Nephron (organoid): ENCODE measurements at regions not wholly inside any gene's neighbourhood (a gene's known extent, or its start where the extent isn't known, plus 50 kb on each side); places are given as distances from the start of the nearest gene placed in this dataset.

ENCODE experiments used
- H3K27ac Mint-ChIP-seq, 3 experiments: 2 replicates each; pipeline ENCODE4 v1.8.0; 2020; ENCODE audit warnings: mixed read lengths in 3 of 3, mild to moderate bottlenecking in 2 of 3, moderate library complexity in 1 of 3
- H3K27me3 Mint-ChIP-seq: 2 replicates; pipeline ENCODE4 v1.8.0; 2021; ENCODE audit warnings: low read depth, mild to moderate bottlenecking, moderate library complexity, mixed read lengths
- H3K36me3 Mint-ChIP-seq: 2 replicates; pipeline ENCODE4 v1.8.0; 2020; ENCODE audit warnings: low read depth, mixed read lengths
- H3K4me1 Mint-ChIP-seq: 2 replicates; pipeline ENCODE4 v1.8.0; 2020; ENCODE audit warnings: mixed read lengths
- H3K4me3 Mint-ChIP-seq, 3 experiments: 2 replicates each; pipeline ENCODE4 v1.8.0; 2020; ENCODE audit warnings: mild to moderate bottlenecking in 3 of 3, mixed read lengths in 3 of 3, moderate library complexity in 2 of 3
- H3K9me3 Mint-ChIP-seq: 2 replicates; pipeline ENCODE4 v1.8.0; 2020; ENCODE audit warnings: mixed read lengths
- CTCF ChIP-seq, 3 experiments: fragments of 200-600 bp; sonication (generic); IDR thresholded peaks; one replicate each; pipeline ENCODE4 v1.5.0; 2021; ENCODE audit warnings: antibody characterized with exemption in 3 of 3; ENCODE audit not compliant: unreplicated experiment in 3 of 3

- Mint-ChIP-seq H3K27me3 (no peaks in the 10 kb centered on the region), H3K4me1 (no peaks in the 10 kb centered on the region), H3K4me3 (no peak overlapping the region), H3K36me3 (no peaks in the 10 kb centered on the region), H3K27ac (no peak overlapping the region), H3K9me3 (peaks cover 3% of the 10 kb centered on the region)
- TF ChIP-seq CTCF (IDR thresholded peaks at IDR 0.05; ENCODE audit: unreplicated experiment in 3 of 3), result no peak
Measured at GRCh38 chr2:66982766-66983165, 414.4 kb upstream of the ETAA1 start.

GRCh38 chr2:66984864-66985263 is 412.3 kb upstream of the ETAA1 start:
- peaks cover 2% of the 10 kb centered on the region for H3K9me3 Mint-ChIP-seq
- no peak overlapping the region for H3K27ac Mint-ChIP-seq

GRCh38 chr2:66985906-66986305 is 411.2 kb upstream of the ETAA1 start:
- H3K4me3 Mint-ChIP-seq, result no peak overlapping the region
- no peaks in the 10 kb centered on the region for H3K9me3 Mint-ChIP-seq
- H3K36me3 Mint-ChIP-seq, result no peaks in the 10 kb centered on the region
- no peak for TF ChIP-seq CTCF (IDR thresholded peaks at IDR 0.05; ENCODE audit: unreplicated experiment in 3 of 3)
- H3K27ac Mint-ChIP-seq, result peak overlapping the region in 2 of 3 experiments; percentile 35 to 36
- no peaks in the 10 kb centered on the region for H3K27me3 Mint-ChIP-seq
- H3K4me1 Mint-ChIP-seq, result no peaks in the 10 kb centered on the region

More at GRCh38 chr2:66984864-66985263, 412.3 kb upstream of the ETAA1 start:
- no peaks in the 10 kb centered on the region for H3K4me1 Mint-ChIP-seq
- no peak overlapping the region for H3K4me3 Mint-ChIP-seq
- no peaks in the 10 kb centered on the region for H3K36me3 Mint-ChIP-seq
- no peaks in the 10 kb centered on the region for H3K27me3 Mint-ChIP-seq
- no peak for TF ChIP-seq CTCF (IDR thresholded peaks at IDR 0.05; ENCODE audit: unreplicated experiment in 3 of 3)

- no peaks in the 10 kb centered on the region for H3K9me3 Mint-ChIP-seq
Measured at GRCh38 chr2:66987733-66988132, 409.4 kb upstream of the ETAA1 start.

GRCh38 chr2:66994654-66995053 is 402.5 kb upstream of the ETAA1 start:
- H3K4me1 Mint-ChIP-seq, result no peaks in the 10 kb centered on the region
- no peaks in the 10 kb centered on the region for H3K36me3 Mint-ChIP-seq
- no peak overlapping the region for H3K27ac Mint-ChIP-seq
- peaks cover 9% of the 10 kb centered on the region for H3K9me3 Mint-ChIP-seq
- H3K4me3 Mint-ChIP-seq, result no peak overlapping the region
- no peak for TF ChIP-seq CTCF (IDR thresholded peaks at IDR 0.05; ENCODE audit: unreplicated experiment in 3 of 3)
- H3K27me3 Mint-ChIP-seq, result no peaks in the 10 kb centered on the region

More at GRCh38 chr2:66987733-66988132, 409.4 kb upstream of the ETAA1 start:
- Mint-ChIP-seq H3K36me3 (no peaks in the 10 kb centered on the region), H3K4me3 (no peak overlapping the region), H3K27ac (peak overlapping the region in 1 of 3 experiments; percentile 19), H3K4me1 (no peaks in the 10 kb centered on the region), H3K27me3 (no peaks in the 10 kb centered on the region)
- TF ChIP-seq CTCF (IDR thresholded peaks at IDR 0.05; ENCODE audit: unreplicated experiment in 3 of 3), result no peak

- Mint-ChIP-seq H3K27me3 (no peaks in the 10 kb centered on the region), H3K27ac (peak overlapping the region in 1 of 3 experiments; percentile 61), H3K4me3 (no peak overlapping the region), H3K4me1 (no peaks in the 10 kb centered on the region), H3K9me3 (peaks cover 9% of the 10 kb centered on the region), H3K36me3 (no peaks in the 10 kb centered on the region)
- no peak for TF ChIP-seq CTCF (IDR thresholded peaks at IDR 0.05; ENCODE audit: unreplicated experiment in 3 of 3)
Measured at GRCh38 chr2:66995636-66996035, 401.5 kb upstream of the ETAA1 start.
